ENCODE measurements at regions not wholly inside any gene's neighbourhood (a gene's known extent, or its start where the extent isn't known, plus 50 kb on each side); places are given as distances from the start of the nearest gene placed in this dataset.

- DNase-seq (ENCODE audit: low spot score) = peak; percentile 28
Measured at GRCh38 chr2:19496646-19497045, 138.2 kb upstream of the OSR1 start.

- DNase-seq (ENCODE audit: low spot score) = no peak
Measured at GRCh38 chr2:19494241-19494640, 135.8 kb upstream of the OSR1 start.

GRCh38 chr2:19491796-19492195 is 133.4 kb upstream of the OSR1 start:
- DNase-seq (ENCODE audit: low spot score) = no peak

GRCh38 chr2:19490846-19491435 is 132.5 kb upstream of the OSR1 start:
- DNase-seq (ENCODE audit: low spot score) = no peak

- DNase-seq (ENCODE audit: low spot score) = peak; percentile 76
Measured at GRCh38 chr2:19488009-19488691, 129.7 kb upstream of the OSR1 start.

GRCh38 chr2:19484736-19485135 is 126.3 kb upstream of the OSR1 start:
- no peak for DNase-seq (ENCODE audit: low spot score)

- DNase-seq (ENCODE audit: low spot score) = no peak
Measured at GRCh38 chr2:19480673-19481072, 122.2 kb upstream of the OSR1 start.

- no peak for DNase-seq (ENCODE audit: low spot score)
Measured at GRCh38 chr2:19479666-19480065, 121.2 kb upstream of the OSR1 start.

- no peak for DNase-seq (ENCODE audit: low spot score)
Measured at GRCh38 chr2:19478409-19478808, 120.0 kb upstream of the OSR1 start.

GRCh38 chr2:19476327-19476726 is 117.9 kb upstream of the OSR1 start:
- DNase-seq (ENCODE audit: low spot score) = no peak

- peak; percentile 84 for DNase-seq (ENCODE audit: low spot score)
Measured at GRCh38 chr2:19474128-19474527, 115.7 kb upstream of the OSR1 start.

GRCh38 chr2:19473350-19473749 is 114.9 kb upstream of the OSR1 start:
- DNase-seq (ENCODE audit: low spot score) = no peak

GRCh38 chr2:19472391-19472978 is 114.1 kb upstream of the OSR1 start:
- no peak for DNase-seq (ENCODE audit: low spot score)

GRCh38 chr2:19471491-19471890 is 113.1 kb upstream of the OSR1 start:
- no peak for DNase-seq (ENCODE audit: low spot score)

- no peak for DNase-seq (ENCODE audit: low spot score)
Measured at GRCh38 chr2:19465978-19466377, 107.6 kb upstream of the OSR1 start.

GRCh38 chr2:19462256-19462645 is 103.8 kb upstream of the OSR1 start:
- DNase-seq (ENCODE audit: low spot score) = no peak

GRCh38 chr2:19461504-19462255 is 103.3 kb upstream of the OSR1 start:
- no peak for DNase-seq (ENCODE audit: low spot score)

- DNase-seq (ENCODE audit: low spot score) = no peak
Measured at GRCh38 chr2:19460761-19461160, 102.3 kb upstream of the OSR1 start.

- DNase-seq (ENCODE audit: low spot score) = no peak
Measured at GRCh38 chr2:19458427-19459003, 100.1 kb upstream of the OSR1 start.

GRCh38 chr2:19457809-19458208 is 99.4 kb upstream of the OSR1 start:
- DNase-seq (ENCODE audit: low spot score) = no peak

GRCh38 chr2:19456705-19457309 is 98.4 kb upstream of the OSR1 start:
- DNase-seq (ENCODE audit: low spot score) = no peak

GRCh38 chr2:19454125-19454524 is 95.7 kb upstream of the OSR1 start:
- DNase-seq (ENCODE audit: low spot score) = no peak
